ENCODE measurements at regions not wholly inside any gene's neighbourhood (a gene's known extent, or its start where the extent isn't known, plus 50 kb on each side); places are given as distances from the start of the nearest gene placed in this dataset.

DNA sequence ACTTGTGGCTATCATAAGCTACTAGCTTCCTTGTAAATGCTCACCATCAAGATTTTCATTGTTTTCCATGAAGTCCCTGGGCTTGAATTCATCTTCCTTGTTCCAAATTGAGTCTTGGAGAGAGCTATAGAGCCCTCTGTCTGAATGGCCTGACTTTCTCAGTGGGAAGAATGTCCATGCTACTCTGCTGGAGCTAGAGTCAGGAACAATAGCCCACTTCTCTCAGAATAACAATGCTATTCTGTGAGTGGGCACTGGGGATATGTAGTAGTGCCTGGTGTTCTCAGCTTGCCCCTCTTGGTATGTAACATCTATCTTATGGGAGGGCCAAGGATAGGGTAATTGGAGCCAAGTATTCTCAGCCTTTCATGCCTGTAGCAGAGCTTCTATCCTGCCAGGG, 127.6 kb upstream of the TRHDE start:
- no peak for DNase-seq
- intact Hi-C loops (cut with DNase I): no loop called here
- H3K27ac ChIP-seq: no peak overlapping the region
- no peaks in the 10 kb centered on the region for H3K4me1 ChIP-seq (replicated peaks in 1 of 2)
- no peaks in the 10 kb centered on the region for H3K27me3 ChIP-seq
- no peaks in the 10 kb centered on the region for H3K9me3 ChIP-seq (replicated peaks in 1 of 3)
- TF ChIP-seq, protein P1, sequence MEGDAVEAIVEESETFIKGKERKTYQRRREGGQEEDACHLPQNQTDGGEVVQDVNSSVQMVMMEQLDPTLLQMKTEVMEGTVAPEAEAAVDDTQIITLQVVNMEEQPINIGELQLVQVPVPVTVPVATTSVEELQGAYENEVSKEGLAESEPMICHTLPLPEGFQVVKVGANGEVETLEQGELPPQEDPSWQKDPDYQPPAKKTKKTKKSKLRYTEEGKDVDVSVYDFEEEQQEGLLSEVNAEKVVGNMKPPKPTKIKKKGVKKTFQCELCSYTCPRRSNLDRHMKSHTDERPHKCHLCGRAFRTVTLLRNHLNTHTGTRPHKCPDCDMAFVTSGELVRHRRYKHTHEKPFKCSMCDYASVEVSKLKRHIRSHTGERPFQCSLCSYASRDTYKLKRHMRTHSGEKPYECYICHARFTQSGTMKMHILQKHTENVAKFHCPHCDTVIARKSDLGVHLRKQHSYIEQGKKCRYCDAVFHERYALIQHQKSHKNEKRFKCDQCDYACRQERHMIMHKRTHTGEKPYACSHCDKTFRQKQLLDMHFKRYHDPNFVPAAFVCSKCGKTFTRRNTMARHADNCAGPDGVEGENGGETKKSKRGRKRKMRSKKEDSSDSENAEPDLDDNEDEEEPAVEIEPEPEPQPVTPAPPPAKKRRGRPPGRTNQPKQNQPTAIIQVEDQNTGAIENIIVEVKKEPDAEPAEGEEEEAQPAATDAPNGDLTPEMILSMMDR (IDR thresholded peaks at IDR 0.05): no peak
- TF ChIP-seq POLR2A (IDR thresholded peaks at IDR 0.05): no peak
- no peaks in the 10 kb centered on the region for H3K36me3 ChIP-seq (replicated peaks in 1 of 2)
- no peak overlapping the region for H3K4me3 ChIP-seq

DNA sequence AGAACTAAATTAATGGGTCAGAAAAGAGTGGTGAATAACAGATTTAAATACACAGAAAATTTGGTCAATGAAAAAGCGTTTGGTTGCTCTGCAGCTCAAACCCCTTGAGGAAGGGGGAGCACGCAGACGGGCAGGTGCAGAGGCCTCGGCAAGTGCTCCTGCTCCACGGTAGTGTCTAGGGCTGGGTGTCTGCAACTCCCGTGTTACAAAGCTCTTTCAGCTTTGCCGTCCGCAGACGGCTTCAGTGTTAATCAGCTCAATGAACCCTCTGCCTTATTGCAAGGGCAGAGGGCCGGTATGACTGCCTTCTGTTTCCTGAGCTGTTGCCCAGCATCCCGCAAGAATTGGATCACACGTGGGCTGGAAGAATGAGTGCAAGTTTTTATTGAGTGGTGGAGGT, 125.7 kb upstream of the TRHDE start:
- no peak for DNase-seq
- H3K36me3 ChIP-seq (replicated peaks in 1 of 2): no peaks in the 10 kb centered on the region
- no peaks in the 10 kb centered on the region for H3K9me3 ChIP-seq (replicated peaks in 1 of 3)
- no peak overlapping the region for H3K4me3 ChIP-seq
- TF ChIP-seq, protein P1 (IDR thresholded peaks at IDR 0.05): no peak
- TF ChIP-seq POLR2A (IDR thresholded peaks at IDR 0.05): no peak
- H3K4me1 ChIP-seq (replicated peaks in 1 of 2): no peaks in the 10 kb centered on the region
- H3K27me3 ChIP-seq: no peaks in the 10 kb centered on the region
- H3K27ac ChIP-seq: no peak overlapping the region
- 70 to 82% (median 72%) methylated on average over 12 of the region's 12 CpGs for WGBS, 4 donors
- intact Hi-C loops (cut with DNase I): no loop called here

DNA sequence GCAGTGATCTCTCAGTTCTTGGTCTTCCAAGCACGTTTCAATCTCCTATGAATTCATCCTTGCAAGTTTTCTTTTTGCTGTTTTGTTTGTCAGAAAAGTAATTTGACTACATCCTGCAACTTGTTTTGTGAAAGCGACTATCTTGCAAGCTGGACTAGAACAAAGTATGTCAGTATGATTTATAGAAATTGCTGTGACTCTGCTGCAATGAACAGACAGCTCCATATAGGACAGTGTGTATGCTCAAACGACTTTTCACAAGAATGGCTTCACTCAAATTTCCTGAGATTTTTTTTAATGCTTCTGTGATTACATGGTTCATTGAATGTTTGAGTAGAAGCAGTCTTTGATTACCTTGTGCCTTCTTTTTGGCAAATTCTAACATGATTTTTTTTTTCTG, 123.5 kb upstream of the TRHDE start:
- H3K27me3 ChIP-seq: no peaks in the 10 kb centered on the region
- WGBS, 4 donors: 42 to 50% (median 45%) methylated on average over 3 of the region's 3 CpGs
- DNase-seq: no peak
- no peak overlapping the region for H3K4me3 ChIP-seq
- no peaks in the 10 kb centered on the region for H3K9me3 ChIP-seq (replicated peaks in 1 of 3)
- no peak overlapping the region for H3K27ac ChIP-seq
- H3K4me1 ChIP-seq (replicated peaks in 1 of 2): no peaks in the 10 kb centered on the region
- H3K36me3 ChIP-seq (replicated peaks in 1 of 2): no peaks in the 10 kb centered on the region
- intact Hi-C loops (cut with DNase I): no loop called here
- TF ChIP-seq, protein P1 (IDR thresholded peaks at IDR 0.05): no peak
- no peak for TF ChIP-seq POLR2A (IDR thresholded peaks at IDR 0.05)

DNA sequence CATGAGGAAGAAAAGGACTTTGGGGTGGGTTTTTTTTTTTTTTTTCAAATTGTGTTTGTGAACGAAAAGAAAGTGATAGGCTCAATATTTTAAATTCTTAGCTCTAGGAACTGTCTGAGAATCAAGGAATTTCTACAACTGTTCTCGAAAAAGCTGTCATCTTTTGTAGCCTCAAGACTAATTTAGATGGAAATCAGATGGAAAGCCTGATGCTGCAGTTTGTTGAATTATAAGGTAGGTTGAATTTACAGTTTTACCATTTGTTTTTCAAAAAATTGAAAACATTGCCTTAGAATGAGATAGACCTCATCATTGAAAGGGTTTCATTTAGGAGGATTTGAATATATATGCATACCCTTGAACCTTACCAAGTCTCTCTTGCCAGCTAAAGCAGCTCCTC, 109.3 kb upstream of the TRHDE start:
- DNase-seq: no peak
- WGBS, 4 donors: 71 to 80% (median 78%) methylated on average over 2 of the region's 2 CpGs
- no peak overlapping the region for H3K4me3 ChIP-seq
- no peaks in the 10 kb centered on the region for H3K4me1 ChIP-seq (replicated peaks in 1 of 2)
- H3K36me3 ChIP-seq (replicated peaks in 1 of 2): no peaks in the 10 kb centered on the region
- no peak overlapping the region for H3K27ac ChIP-seq
- intact Hi-C loops (cut with DNase I): no loop called here
- TF ChIP-seq POLR2A (IDR thresholded peaks at IDR 0.05): no peak
- no peaks in the 10 kb centered on the region for H3K27me3 ChIP-seq
- no peaks in the 10 kb centered on the region for H3K9me3 ChIP-seq (replicated peaks in 1 of 3)

DNA sequence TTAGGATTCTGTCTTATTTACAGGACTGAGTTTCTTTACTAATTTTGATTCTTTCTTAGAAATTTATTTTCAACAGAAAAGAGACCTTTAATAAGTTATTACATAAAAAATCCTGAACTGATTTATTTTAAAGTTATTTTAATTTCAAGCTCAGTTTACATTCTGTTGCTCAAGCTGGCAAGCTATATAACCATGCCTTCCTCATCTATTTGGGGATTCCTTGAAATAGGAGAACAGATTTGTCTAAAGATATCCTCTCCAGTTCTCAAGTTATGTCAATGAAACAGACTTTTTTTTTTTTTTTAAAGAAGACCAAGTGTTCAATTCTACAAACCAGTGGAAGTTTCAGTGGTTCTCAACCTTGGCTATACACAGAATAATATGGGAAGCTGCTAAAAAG, 103.3 kb upstream of the TRHDE start:
- no peak overlapping the region for H3K4me3 ChIP-seq
- TF ChIP-seq, protein P1 (IDR thresholded peaks at IDR 0.05): no peak
- no peak for TF ChIP-seq POLR2A (IDR thresholded peaks at IDR 0.05)
- H3K9me3 ChIP-seq (replicated peaks in 1 of 3): no peaks in the 10 kb centered on the region

More for the DNA sequence above, 103.3 kb upstream of the TRHDE start:
- Histone ChIP-seq H3K36me3 (replicated peaks in 1 of 2) (no peaks in the 10 kb centered on the region), H3K27me3 (no peaks in the 10 kb centered on the region), H3K4me1 (replicated peaks in 1 of 2) (no peaks in the 10 kb centered on the region), H3K27ac (no peak overlapping the region)
- intact Hi-C loops (cut with DNase I): no loop called here
- DNase-seq: no peak

All from adrenal gland (tissue), 9 donors.